GM21367 (cell line): ENCODE measurements at regions not wholly inside any gene's neighbourhood (a gene's known extent, or its start where the extent isn't known, plus 50 kb on each side); places are given as distances from the start of the nearest gene placed in this dataset.

Experiments
- ATAC-seq: cut with Tn5 transposase; IDR thresholded peaks from one replicate; pipeline ENCODE4 v1.9.1; 2021; ENCODE audit not compliant: unreplicated experiment

DNA sequence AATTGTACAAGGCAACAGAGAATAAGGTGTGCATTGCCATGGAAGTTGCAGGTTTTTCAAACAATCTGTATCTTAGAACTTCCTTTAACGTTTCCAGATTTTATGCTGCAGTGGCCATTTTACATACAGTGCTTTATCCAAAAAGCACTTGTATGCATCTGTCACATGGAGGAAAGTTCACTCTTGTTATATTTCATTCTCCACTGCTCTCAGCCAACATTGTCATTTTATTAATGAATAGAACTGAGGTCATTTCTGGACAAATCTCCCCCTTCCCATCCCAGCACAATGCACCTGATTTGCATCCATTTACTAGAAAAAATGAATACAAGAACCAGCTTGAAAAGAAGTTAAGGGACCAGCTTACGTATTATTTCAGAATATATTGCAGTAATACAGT, 342.0 kb downstream of the USP25 start:
- ATAC-seq, result no peak

DNA sequence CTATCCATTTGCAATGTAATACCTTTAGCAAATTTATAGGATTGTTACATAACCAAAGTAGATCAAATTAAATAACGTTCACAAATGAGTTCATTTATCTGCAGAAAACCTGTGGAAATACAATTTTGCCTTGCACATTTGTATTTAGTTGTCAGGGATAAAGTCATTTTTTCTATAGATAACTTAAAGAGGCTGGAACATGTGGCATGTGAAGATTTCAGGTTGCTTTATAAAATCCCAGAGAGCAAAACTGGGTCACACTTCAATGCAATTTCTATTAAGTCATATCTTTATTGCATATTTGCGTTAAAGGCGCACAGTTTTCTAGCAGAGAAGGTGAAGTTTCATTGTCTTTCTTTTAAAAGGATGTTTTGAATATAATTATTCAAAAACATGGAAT, 342.4 kb downstream of the USP25 start:
- ATAC-seq, result no peak

DNA sequence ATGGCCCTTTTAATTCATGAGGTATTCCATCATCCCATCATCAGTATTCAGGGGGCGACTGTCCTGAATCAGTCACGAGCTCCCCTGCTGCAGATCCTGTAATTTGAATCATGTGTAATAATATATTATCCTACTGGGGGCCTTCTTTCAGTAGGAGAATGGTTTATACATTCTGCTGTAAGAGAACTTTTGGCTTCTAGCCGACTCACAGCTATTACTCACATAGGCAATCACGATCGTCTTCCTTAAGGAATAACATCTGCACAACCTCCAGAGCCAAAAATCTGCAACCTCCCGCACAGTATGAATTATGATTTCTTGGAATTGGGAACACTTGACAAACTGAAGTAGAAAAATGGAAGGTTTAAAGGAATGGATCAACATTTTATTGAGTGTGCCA, 343.0 kb downstream of the USP25 start:
- no peak for ATAC-seq

- ATAC-seq, result no peak
These were observed 343.8 kb downstream of the USP25 start for GRCh38 chr21:16073586-16073985.

GRCh38 chr21:16074950-16075489, 345.2 kb downstream of the USP25 start:
- no peak for ATAC-seq

GRCh38 chr21:16075649-16076282, 346.0 kb downstream of the USP25 start:
- no peak for ATAC-seq

GRCh38 chr21:16076465-16076864, 346.7 kb downstream of the USP25 start:
- no peak for ATAC-seq

- ATAC-seq, result no peak
These were observed 348.6 kb downstream of the USP25 start for GRCh38 chr21:16078382-16078781.

DNA sequence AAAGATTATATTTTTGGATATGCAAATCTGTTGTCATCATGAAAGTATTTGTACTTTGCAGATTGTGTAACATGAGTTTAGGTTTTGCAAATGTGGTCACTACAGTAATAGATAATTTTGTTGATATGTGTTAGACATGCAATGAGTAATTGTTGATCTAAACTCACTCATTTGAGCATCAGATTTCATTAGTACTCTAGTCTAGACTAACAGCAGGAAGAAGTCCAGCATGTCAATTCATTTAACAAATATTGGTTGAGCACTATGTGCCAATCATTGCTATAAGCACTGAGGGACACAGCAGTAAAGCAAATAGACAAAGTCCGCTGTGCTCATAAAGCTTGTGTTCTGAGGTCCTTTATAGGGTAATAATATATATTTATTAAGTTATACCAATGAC, 350.0 kb downstream of the USP25 start:
- no peak for ATAC-seq

GRCh38 chr21:16081304-16081703, 351.5 kb downstream of the USP25 start:
- no peak for ATAC-seq

- no peak for ATAC-seq
These were observed 352.4 kb downstream of the USP25 start for GRCh38 chr21:16082038-16082816.

GRCh38 chr21:16084776-16085364, 355.1 kb downstream of the USP25 start:
- ATAC-seq, result no peak

DNA sequence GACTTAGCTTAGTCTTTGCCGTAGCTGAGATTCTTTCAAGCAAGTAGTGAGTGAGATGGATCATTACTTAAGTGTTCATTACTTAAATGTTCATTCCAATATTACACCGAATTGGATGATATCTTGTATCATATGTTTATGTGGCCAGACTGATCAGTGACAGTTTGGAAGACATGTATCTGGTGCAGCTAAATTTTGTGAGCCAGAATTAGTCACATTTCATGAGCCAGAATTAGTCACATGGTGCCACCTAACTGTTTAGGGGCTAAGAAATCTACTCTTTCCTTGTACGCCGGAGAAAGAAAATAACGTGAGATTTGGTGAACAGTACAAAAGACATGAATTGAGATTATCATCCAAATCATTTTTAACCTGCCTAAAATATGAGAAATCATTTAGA, 355.6 kb downstream of the USP25 start:
- ATAC-seq, result no peak

GRCh38 chr21:16086121-16086520, 356.3 kb downstream of the USP25 start:
- no peak for ATAC-seq

DNA sequence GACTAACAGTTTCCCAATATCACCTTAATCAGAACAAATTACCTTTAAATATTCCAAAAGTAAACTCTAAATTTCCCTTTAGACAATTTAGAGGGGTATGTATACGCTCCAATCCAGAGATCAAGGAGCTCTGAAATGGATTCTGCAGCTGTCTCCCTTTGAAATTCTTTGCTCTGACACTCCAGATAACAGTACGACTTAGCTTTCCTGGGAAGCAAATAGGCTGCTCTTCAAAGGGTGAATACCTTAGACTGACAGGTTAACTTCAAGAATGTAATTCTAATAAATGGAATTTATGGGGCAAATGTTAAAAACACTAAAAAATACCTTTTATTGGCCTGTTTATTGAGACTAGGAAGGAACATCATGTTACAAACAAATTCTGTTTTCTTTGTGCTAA, 357.2 kb downstream of the USP25 start:
- no peak for ATAC-seq

- ATAC-seq, result no peak
These were observed 357.7 kb downstream of the USP25 start for GRCh38 chr21:16087523-16087922.

DNA sequence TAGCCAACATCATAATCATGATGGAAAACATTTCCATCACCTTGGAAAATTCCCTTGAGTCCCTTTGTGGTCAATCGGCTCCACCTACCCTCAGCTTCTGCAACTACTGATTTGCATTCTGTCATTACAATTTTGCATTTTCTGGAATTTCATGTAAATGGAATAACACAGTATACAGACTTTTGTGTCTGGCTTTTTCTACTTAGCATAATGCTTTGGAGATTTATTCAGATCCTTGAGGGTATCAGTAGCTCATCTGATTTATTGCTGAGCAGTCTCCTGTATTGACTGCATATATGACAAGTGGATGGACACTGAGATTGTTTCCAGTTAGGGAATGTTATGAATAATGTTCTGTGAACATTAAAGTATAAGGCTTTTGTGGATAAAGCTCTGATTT, 358.3 kb downstream of the USP25 start:
- ATAC-seq, result no peak

DNA sequence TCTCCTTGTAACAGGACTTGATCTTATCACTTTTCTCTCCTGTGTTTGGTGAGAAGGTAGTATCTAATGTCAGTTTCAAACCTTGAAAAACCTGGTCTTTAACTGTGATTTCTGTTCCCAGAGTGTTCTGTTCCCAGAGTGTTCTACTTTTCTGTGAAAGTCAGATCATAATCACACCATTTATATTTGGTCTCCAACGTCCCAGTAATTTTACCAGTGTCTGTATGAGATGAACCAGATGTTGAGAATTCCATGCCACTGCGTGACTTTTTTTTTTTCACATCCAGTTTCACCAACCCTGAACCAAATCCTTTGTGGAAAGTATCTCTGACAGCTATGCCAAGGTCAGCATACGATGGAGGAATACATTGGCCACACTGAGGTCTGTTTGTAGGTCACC, 365.2 kb downstream of the USP25 start:
- no peak for ATAC-seq

DNA sequence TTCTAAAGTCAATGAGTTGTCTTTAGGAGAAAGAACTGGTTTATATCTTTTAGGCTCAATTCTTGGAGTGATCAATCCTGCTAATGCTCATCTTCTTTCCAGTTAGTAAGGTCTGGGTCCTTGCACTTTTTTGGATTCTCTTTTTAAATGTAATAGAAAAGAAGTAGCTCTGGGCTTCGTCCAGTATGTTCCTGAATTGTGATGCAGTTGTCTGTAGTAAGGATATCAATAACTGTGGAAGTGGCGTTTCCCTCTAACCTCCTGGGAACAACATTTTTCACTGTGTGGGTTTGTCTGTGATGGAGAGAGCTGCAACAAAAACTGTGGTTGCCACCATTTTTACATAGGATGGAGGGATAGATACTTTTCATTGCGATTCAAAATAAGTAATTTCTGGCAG, 367.2 kb downstream of the USP25 start:
- no peak for ATAC-seq

DNA sequence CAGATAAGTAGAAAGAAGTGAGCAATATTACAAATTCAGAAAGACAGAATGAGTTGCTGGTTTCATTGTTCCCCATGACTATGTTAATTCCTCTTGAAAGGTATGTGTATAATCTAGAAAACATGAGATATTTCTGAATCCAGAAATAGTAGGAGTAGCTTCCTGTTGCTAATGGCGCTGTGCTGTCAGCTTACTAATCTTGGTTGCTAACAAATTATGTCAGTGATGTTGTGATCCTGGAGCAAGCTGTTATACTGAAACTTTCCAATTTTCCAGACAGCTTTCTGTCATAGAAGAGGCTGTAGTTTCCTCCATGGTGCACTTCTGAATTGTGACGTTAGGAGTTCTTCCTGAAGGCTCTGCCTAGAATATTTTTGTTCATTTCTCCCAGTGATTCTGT, 372.3 kb downstream of the USP25 start:
- no peak for ATAC-seq

- no peak for ATAC-seq
These were observed 378.8 kb downstream of the USP25 start for GRCh38 chr21:16108561-16109075.
